ENCODE measurements at regions not wholly inside any gene's neighbourhood (a gene's known extent, or its start where the extent isn't known, plus 50 kb on each side); places are given as distances from the start of the nearest gene placed in this dataset.
"Not testable (repeated sequence)": the region's sequence is repeated elsewhere in the genome, so short reads cannot be mapped to it uniquely, and the experiment has no call there.

- no peak for DNase-seq (ENCODE audit: low read depth)
These were observed 110.1 kb upstream of the GRM7 start for GRCh38 chr3:6750782-6751181.

GRCh38 chr3:6753536-6753935 is 107.4 kb upstream of the GRM7 start:
- no peak for DNase-seq (ENCODE audit: low read depth)

- DNase-seq (ENCODE audit: low read depth): not testable (repeated sequence)
These were observed 91.2 kb upstream of the GRM7 start for GRCh38 chr3:6769532-6770396.

- no peak for DNase-seq (ENCODE audit: low read depth)
These were observed 90.6 kb upstream of the GRM7 start for GRCh38 chr3:6770397-6770690.

GRCh38 chr3:6771171-6771570 is 89.7 kb upstream of the GRM7 start:
- DNase-seq (ENCODE audit: low read depth): no peak

GRCh38 chr3:6779140-6779539 is 81.8 kb upstream of the GRM7 start:
- no peak for DNase-seq (ENCODE audit: low read depth)

- DNase-seq (ENCODE audit: low read depth): no peak
These were observed 79.8 kb upstream of the GRM7 start for GRCh38 chr3:6781092-6781491.

- no peak for DNase-seq (ENCODE audit: low read depth)
These were observed 75.2 kb upstream of the GRM7 start for GRCh38 chr3:6785726-6786125.

GRCh38 chr3:6791161-6791560 is 69.8 kb upstream of the GRM7 start:
- DNase-seq (ENCODE audit: low read depth): no peak

- DNase-seq (ENCODE audit: low read depth): no peak
These were observed 61.5 kb upstream of the GRM7 start for GRCh38 chr3:6799264-6799915.

GRCh38 chr3:6803619-6804018 is 57.3 kb upstream of the GRM7 start:
- no peak for DNase-seq (ENCODE audit: low read depth)

- DNase-seq (ENCODE audit: low read depth): no peak
These were observed 55.7 kb upstream of the GRM7 start for GRCh38 chr3:6805236-6805635.

GRCh38 chr3:6806991-6807390 is 53.9 kb upstream of the GRM7 start:
- DNase-seq (ENCODE audit: low read depth): no peak

GRCh38 chr3:6807967-6808588 is 52.8 kb upstream of the GRM7 start:
- no peak for DNase-seq (ENCODE audit: low read depth)

GRCh38 chr3:6809349-6809748 is 51.6 kb upstream of the GRM7 start:
- no peak for DNase-seq (ENCODE audit: low read depth)

Measured in forelimb muscle (tissue), 1 donor.